B cell (primary cell): ENCODE measurements at regions not wholly inside any gene's neighbourhood (a gene's known extent, or its start where the extent isn't known, plus 50 kb on each side); places are given as distances from the start of the nearest gene placed in this dataset.

Source experiments
- ATAC-seq: fragments of 200-7000 bp; cut with Tn5 transposase; one replicate; pipeline ENCODE4 v1.10.0; 2021; ENCODE audit warnings: low read depth, mild to moderate bottlenecking, moderate number of reproducible peaks, moderate library complexity
- CTCF ChIA-PET: fragments of 350-600 bp; sonication (Branson Sonifier 250); formaldehyde crosslinking; loops from one replicate; lab custom pipeline; 2021; ENCODE audit warnings: antibody characterized with exemption, inconsistent platforms; lab: Charles Lee
- POLR2A ChIA-PET: fragments of 350-600 bp; sonication (Branson Sonifier 250); formaldehyde crosslinking; loops from one replicate; lab custom pipeline; 2021; ENCODE audit warnings: antibody characterized with exemption; lab: Charles Lee
- DNase-seq: peaks from one replicate; pipeline ENCODE4 v3.0.0; 2013
- H2AFZ ChIP-seq: 2 replicates; pipeline ENCODE4 v1.6.1; 2012; ENCODE audit warnings: mild to moderate bottlenecking, low read depth, low read length; ENCODE audit not compliant: insufficient read depth, poor library complexity, severe bottlenecking
- H3K27ac ChIP-seq, 2 donors: 1 replicate in 1 of 2; 2 replicates in 1 of 2; pipeline ENCODE4 v1.5.1; 2012 to 2013; ENCODE audit warnings: low read length in 2 of 2, mild to moderate bottlenecking in 2 of 2, moderate library complexity in 1 of 2
- H3K27me3 ChIP-seq, 4 experiments: fragments of 200-600 bp in 1 of 4; sonication (generic) in 1 of 4; replicated peaks in 1 of 4; 1 replicate in 2 of 4; 2 replicates in 2 of 4; pipeline versions ENCODE4 v1.6.1 to v1.7.0; 2013 to 2016; ENCODE audit warnings: low read length in 3 of 4, mild to moderate bottlenecking in 2 of 4, mixed read lengths in 1 of 4, moderate library complexity in 1 of 4; ENCODE audit not compliant: insufficient read depth in 4 of 4, control insufficient read depth in 3 of 4; ENCODE audit errors: control extremely low read depth in 1 of 4
- H3K36me3 ChIP-seq, 2 experiments: replicated peaks in 1 of 2; 1 replicate in 1 of 2; 2 replicates in 1 of 2; pipeline versions ENCODE4 v1.6.1 to v1.7.1; 2013; ENCODE audit warnings: low read length in 1 of 2; ENCODE audit not compliant: insufficient read depth in 2 of 2, control insufficient read depth in 1 of 2; ENCODE audit errors: control extremely low read depth in 1 of 2, extremely low read depth in 1 of 2
- H3K4me1 ChIP-seq, 2 donors: fragments of 200-600 bp in 1 of 2; sonication (generic) in 1 of 2; 1 replicate in 1 of 2; 2 replicates in 1 of 2; pipeline versions ENCODE4 v1.5.1 to v1.6.1; 2013 to 2017; ENCODE audit warnings: low read length in 2 of 2; ENCODE audit not compliant: control insufficient read depth in 2 of 2, insufficient read depth in 2 of 2
- H3K4me2 ChIP-seq: replicated peaks from 2 replicates; pipeline ENCODE3; 2012; ENCODE audit warnings: mild to moderate bottlenecking, low read depth, low read length; ENCODE audit not compliant: poor library complexity, severe bottlenecking
- H3K4me3 ChIP-seq, 5 experiments: fragments of 200-600 bp in 1 of 5; sonication (generic) in 1 of 5; 1 replicate in 3 of 5; 2 replicates in 2 of 5; pipeline versions ENCODE4 v1.5.1 to v1.7.0; 2011 to 2016; ENCODE audit warnings: low read length in 4 of 5, mild to moderate bottlenecking in 4 of 5, low read depth in 2 of 5, control low read depth in 1 of 5, moderate library complexity in 1 of 5; ENCODE audit not compliant: insufficient read depth in 1 of 5; ENCODE audit errors: control extremely low read depth in 1 of 5, extremely low read depth in 1 of 5
- H3K79me2 ChIP-seq: fragments of 200-600 bp; sonication (generic); one replicate; pipeline ENCODE4 v1.6.0; 2016; ENCODE audit warnings: low read length; ENCODE audit not compliant: control insufficient read depth, insufficient read depth
- H3K9ac ChIP-seq: fragments of 200-600 bp; sonication (generic); 2 replicates; pipeline ENCODE4 v1.6.1; 2017; ENCODE audit warnings: mild to moderate bottlenecking, low read length, moderate library complexity
- H3K9me3 ChIP-seq, 3 donors: one replicate each; pipeline versions ENCODE4 v1.6.1 to v1.7.1; 2013; ENCODE audit warnings: low read length in 2 of 3; ENCODE audit not compliant: control insufficient read depth in 2 of 3, insufficient read depth in 1 of 3; ENCODE audit errors: control extremely low read depth in 1 of 3
- H4K20me1 ChIP-seq: 2 replicates; pipeline ENCODE4 v1.6.0; 2012; ENCODE audit warnings: mild to moderate bottlenecking, low read length; ENCODE audit not compliant: insufficient read depth, control insufficient read depth, poor library complexity, severe bottlenecking
- H3K27ac Mint-ChIP-seq: one replicate; pipeline ENCODE4 v1.8.0; 2021; ENCODE audit warnings: mixed read lengths
- H3K27me3 Mint-ChIP-seq: one replicate; pipeline ENCODE4 v1.8.0; 2021; ENCODE audit warnings: mixed read lengths
- H3K4me1 Mint-ChIP-seq: one replicate; pipeline ENCODE4 v1.8.0; 2021; ENCODE audit warnings: mixed read lengths
- H3K4me3 Mint-ChIP-seq: one replicate; pipeline ENCODE4 v1.8.0; 2021; ENCODE audit warnings: mixed read lengths
- H3K9me3 Mint-ChIP-seq: one replicate; pipeline ENCODE4 v1.8.0; 2022; ENCODE audit warnings: mixed read lengths; ENCODE audit not compliant: insufficient read depth
- CTCF ChIP-seq: fragments of 200-600 bp; IDR thresholded peaks from one replicate; pipeline ENCODE4 v1.8.0; 2022; ENCODE audit warnings: antibody characterized with exemption, mild to moderate bottlenecking
- EZH2 ChIP-seq: IDR thresholded peaks from 2 replicates; pipeline ENCODE4 v1.6.1; 2012; ENCODE audit warnings: borderline replicate concordance, low read depth, mild to moderate bottlenecking, moderate library complexity, low read length; ENCODE audit not compliant: insufficient read depth, poor library complexity, severe bottlenecking
- WGBS: methylation state at CpG from one replicate; pipeline ENCODE4 v1.1.5; 2013; ENCODE audit warnings: missing lambda C conversion rate; ENCODE audit not compliant: insufficient coverage; 5-methylcytosine and 5-hydroxymethylcytosine counted together
- intact Hi-C: fragments of 100-400 bp; cut with micrococcal nuclease; formaldehyde crosslinking; loops from one replicate; pipeline ENCODE4 v1.10.0; 2022

- Histone ChIP-seq H3K27ac (no peak overlapping the region), H3K9ac (no peak overlapping the region), H3K4me3 (no peak overlapping the region), H3K27me3 (no peaks in the 10 kb centered on the region), H4K20me1 (no peaks in the 10 kb centered on the region), H3K36me3 (no peaks in the 10 kb centered on the region), H3K4me1 (no peaks in the 10 kb centered on the region), H3K4me2 (no peak overlapping the region), H3K79me2 (no peaks in the 10 kb centered on the region), H3K9me3 (no peaks in the 10 kb centered on the region), H2AFZ (no peak overlapping the region)
- no peaks in the 10 kb centered on the region for H3K4me1 Mint-ChIP-seq
- no peak for ATAC-seq
- intact Hi-C loops, result loop anchor here (5.0 kb wide), 1 partner anchor 39 kb away; no protein-coding TSS in a partner anchor
- ChIA-PET CTCF (no interaction called here), POLR2A (no interaction called here)
- peaks cover 3% of the 10 kb centered on the region for H3K9me3 Mint-ChIP-seq
- WGBS, result 100% methylated on average over 1 of the region's 2 CpGs
- no peak for TF ChIP-seq EZH2
- TF ChIP-seq CTCF, result no peak
- no peak overlapping the region for H3K27ac Mint-ChIP-seq
- H3K4me3 Mint-ChIP-seq, result no peak overlapping the region
- H3K27me3 Mint-ChIP-seq, result no peaks in the 10 kb centered on the region
- no peak for DNase-seq
These were observed 1526.2 kb upstream of the IGFBP7 start for GRCh38 chr4:58636381-58636780.

DNA sequence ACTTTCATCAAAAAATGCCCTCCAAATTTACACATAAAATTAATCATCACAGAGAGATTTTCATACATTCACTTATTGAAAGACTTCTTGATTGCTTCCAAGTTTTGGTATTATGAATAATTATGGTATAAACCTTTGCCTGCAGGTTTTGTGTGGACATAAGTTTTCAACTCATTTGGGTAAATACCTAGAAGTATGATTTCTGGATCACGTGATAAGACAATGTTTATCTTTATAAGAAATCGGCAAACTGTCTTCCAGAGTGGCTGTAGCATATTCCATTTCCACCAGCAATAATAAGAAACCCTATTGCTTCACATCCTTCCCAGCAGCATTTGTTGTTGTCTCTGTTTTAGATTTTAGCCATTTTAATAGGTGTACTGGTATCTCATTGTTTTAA lies 1507.0 kb upstream of the IGFBP7 start:
- Histone ChIP-seq H3K9me3 (peaks cover 1 to 4% (median 2%) of the 10 kb centered on the region in 3 donors), H3K4me3 (no peak overlapping the region), H3K27ac (no peak overlapping the region), H2AFZ (no peak overlapping the region), H3K27me3 (no peaks in the 10 kb centered on the region), H4K20me1 (no peaks in the 10 kb centered on the region), H3K4me2 (no peak overlapping the region), H3K9ac (no peak overlapping the region), H3K4me1 (no peaks in the 10 kb centered on the region), H3K79me2 (no peaks in the 10 kb centered on the region), H3K36me3 (no peaks in the 10 kb centered on the region)
- ATAC-seq (no peak), DNase-seq (no peak)
- ChIA-PET CTCF (no interaction called here), POLR2A (no interaction called here)
- intact Hi-C loops, result no loop called here
- no peaks in the 10 kb centered on the region for H3K4me1 Mint-ChIP-seq
- H3K27ac Mint-ChIP-seq, result no peak overlapping the region
- WGBS, result no CpG with 5 or more reads among the region's 2 CpGs
- no peak overlapping the region for H3K4me3 Mint-ChIP-seq
- no peaks in the 10 kb centered on the region for H3K27me3 Mint-ChIP-seq
- TF ChIP-seq CTCF (no peak), EZH2 (no peak)
- H3K9me3 Mint-ChIP-seq, result peaks cover 5% of the 10 kb centered on the region
